ENCODE measurements at regions not wholly inside any gene's neighbourhood (a gene's known extent, or its start where the extent isn't known, plus 50 kb on each side); places are given as distances from the start of the nearest gene placed in this dataset.

DNA sequence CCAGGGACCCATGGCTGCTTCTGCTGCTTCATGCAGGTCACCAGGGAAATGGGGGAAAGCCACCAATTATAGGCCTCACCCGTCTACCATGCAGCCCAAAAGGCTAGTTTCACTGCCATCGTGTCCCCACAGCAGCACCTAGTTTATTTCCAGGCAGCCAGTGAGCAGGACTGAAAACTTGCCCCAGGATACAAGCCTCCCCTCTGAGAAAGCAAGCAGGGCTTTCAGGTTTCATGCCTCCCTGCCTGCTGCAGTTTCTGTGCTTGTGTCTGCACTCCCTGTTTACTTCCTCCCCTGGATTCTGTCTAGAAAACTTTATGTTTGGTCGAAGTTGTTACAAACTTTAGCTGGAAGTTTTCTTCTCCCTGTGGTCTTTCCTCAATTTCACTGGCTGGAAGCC lies 319.1 kb downstream of the ANXA1 start:
- DNase-seq (ENCODE audit: low read depth), result no peak
- Histone ChIP-seq H3K4me3 (ENCODE audit: low read depth, low read length) (no peak overlapping the region), H3K27me3 (ENCODE audit: control insufficient read depth, insufficient read depth, low read length) (no peaks in the 10 kb centered on the region), H3K36me3 (ENCODE audit: control insufficient read depth, insufficient read depth, low read length) (no peaks in the 10 kb centered on the region)
- TF ChIP-seq, protein P1, sequence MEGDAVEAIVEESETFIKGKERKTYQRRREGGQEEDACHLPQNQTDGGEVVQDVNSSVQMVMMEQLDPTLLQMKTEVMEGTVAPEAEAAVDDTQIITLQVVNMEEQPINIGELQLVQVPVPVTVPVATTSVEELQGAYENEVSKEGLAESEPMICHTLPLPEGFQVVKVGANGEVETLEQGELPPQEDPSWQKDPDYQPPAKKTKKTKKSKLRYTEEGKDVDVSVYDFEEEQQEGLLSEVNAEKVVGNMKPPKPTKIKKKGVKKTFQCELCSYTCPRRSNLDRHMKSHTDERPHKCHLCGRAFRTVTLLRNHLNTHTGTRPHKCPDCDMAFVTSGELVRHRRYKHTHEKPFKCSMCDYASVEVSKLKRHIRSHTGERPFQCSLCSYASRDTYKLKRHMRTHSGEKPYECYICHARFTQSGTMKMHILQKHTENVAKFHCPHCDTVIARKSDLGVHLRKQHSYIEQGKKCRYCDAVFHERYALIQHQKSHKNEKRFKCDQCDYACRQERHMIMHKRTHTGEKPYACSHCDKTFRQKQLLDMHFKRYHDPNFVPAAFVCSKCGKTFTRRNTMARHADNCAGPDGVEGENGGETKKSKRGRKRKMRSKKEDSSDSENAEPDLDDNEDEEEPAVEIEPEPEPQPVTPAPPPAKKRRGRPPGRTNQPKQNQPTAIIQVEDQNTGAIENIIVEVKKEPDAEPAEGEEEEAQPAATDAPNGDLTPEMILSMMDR (IDR thresholded peaks at IDR 0.05; ENCODE audit: insufficient read depth, low read length, poor library complexity, severe bottlenecking), result no peak

DNA sequence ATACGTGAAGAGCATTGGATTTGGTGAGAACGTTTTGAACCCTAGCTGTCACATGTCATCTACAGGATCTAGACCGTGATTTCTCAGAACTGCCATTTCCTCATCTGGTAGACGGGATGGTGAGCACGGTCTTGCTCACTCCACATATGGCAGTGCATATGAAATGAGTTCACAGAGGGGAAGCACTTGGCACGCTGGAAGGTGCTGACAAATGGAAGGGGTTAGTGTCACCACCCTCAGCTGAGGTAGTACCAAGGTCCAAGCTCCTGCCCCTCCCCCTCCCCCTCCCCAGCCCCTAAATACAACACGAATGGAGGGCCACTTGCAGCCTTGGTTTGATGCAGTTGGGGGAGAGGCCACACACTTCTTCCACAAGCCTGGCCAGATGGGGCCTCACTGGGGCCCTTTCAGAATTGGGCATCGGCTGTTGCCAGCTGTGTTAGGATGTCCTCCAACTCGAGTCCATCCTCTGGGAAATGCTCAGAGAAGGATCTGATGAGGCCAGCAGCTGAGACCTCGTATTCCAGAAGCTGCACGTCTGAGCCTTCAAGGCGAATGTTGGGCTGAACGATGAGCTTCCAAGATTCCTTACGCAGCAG lies 322.4 kb downstream of the ANXA1 start:
- H3K36me3 ChIP-seq (ENCODE audit: control insufficient read depth, insufficient read depth, low read length), result no peaks in the 10 kb centered on the region
- TF ChIP-seq, protein P1 (IDR thresholded peaks at IDR 0.05; ENCODE audit: insufficient read depth, low read length, poor library complexity, severe bottlenecking), result no peak
- no peaks in the 10 kb centered on the region for H3K27me3 ChIP-seq (ENCODE audit: control insufficient read depth, insufficient read depth, low read length)
- no peak overlapping the region for H3K4me3 ChIP-seq (ENCODE audit: low read depth, low read length)
- no peak for DNase-seq (ENCODE audit: low read depth)

DNA sequence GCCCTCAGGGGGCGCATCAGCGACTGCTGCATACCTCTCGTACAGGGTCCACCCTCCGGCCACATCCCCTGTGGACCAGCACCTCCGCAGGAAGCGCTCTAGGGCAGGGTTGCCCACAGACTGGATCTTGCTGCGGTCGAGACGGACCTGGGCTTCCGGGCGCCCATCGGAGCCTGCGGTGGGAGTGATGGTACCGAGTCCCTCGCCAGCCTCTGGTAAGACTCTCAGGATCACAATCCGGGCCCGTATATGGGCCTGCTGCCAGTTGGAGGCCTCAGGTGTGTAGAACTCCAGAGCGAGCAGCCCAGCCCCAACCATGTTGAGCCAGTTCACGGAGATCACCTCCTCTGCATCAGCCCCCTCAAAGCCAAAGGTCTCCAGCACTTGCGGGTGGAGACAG lies 323.0 kb downstream of the ANXA1 start:
- Histone ChIP-seq H3K27me3 (ENCODE audit: control insufficient read depth, insufficient read depth, low read length) (no peaks in the 10 kb centered on the region), H3K36me3 (ENCODE audit: control insufficient read depth, insufficient read depth, low read length) (no peaks in the 10 kb centered on the region), H3K4me3 (ENCODE audit: low read depth, low read length) (no peak overlapping the region)
- TF ChIP-seq, protein P1 (IDR thresholded peaks at IDR 0.05; ENCODE audit: insufficient read depth, low read length, poor library complexity, severe bottlenecking), result no peak
- DNase-seq (ENCODE audit: low read depth), result no peak

DNA sequence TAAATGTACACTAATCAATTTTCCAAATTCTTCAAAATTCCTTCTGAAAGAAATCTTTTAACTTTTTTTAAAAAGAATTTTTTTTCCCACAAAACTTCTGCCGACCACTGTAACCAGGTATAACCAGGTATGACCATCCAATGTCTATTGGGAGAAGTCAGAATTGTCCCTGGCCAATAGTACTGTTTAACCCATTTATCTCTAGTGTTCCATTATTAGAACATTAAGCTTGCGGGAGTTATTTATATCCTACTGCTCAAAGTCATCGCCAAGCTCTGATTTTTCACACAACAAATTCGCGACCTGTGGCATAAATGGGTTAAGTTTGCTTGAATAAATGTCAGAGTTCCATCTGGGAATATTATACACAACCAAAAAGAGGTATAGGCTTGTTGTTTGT lies 343.2 kb downstream of the ANXA1 start:
- no peaks in the 10 kb centered on the region for H3K27me3 ChIP-seq (ENCODE audit: control insufficient read depth, insufficient read depth, low read length)
- H3K36me3 ChIP-seq (ENCODE audit: control insufficient read depth, insufficient read depth, low read length), result no peaks in the 10 kb centered on the region
- TF ChIP-seq, protein P1 (IDR thresholded peaks at IDR 0.05; ENCODE audit: insufficient read depth, low read length, poor library complexity, severe bottlenecking), result no peak
- no peak overlapping the region for H3K4me3 ChIP-seq (ENCODE audit: low read depth, low read length)
- no peak for DNase-seq (ENCODE audit: low read depth)

DNA sequence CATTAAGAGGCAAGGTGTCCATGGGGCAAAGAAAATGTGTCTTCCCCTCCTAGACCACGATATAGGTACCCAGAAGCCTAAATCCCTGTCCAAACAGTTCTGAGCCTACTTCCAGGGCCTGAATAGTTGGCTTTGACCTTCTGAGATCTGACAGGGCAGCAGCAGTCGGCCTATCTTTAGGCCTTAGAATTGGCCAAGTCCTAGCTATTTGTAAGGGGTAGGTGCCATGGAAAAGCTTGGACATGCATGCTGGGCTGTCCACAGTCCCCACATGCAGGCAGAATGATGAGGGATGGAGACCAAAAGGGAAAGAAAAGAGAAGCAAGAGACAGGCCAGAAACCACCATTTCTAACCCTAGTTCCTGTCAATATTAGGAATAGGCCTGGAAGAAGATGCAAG lies 346.1 kb downstream of the ANXA1 start:
- H3K36me3 ChIP-seq (ENCODE audit: control insufficient read depth, insufficient read depth, low read length), result no peaks in the 10 kb centered on the region
- H3K27me3 ChIP-seq (ENCODE audit: control insufficient read depth, insufficient read depth, low read length), result no peaks in the 10 kb centered on the region
- H3K4me3 ChIP-seq (ENCODE audit: low read depth, low read length), result no peak overlapping the region
- DNase-seq (ENCODE audit: low read depth), result no peak
- TF ChIP-seq, protein P1 (IDR thresholded peaks at IDR 0.05; ENCODE audit: insufficient read depth, low read length, poor library complexity, severe bottlenecking), result no peak

DNA sequence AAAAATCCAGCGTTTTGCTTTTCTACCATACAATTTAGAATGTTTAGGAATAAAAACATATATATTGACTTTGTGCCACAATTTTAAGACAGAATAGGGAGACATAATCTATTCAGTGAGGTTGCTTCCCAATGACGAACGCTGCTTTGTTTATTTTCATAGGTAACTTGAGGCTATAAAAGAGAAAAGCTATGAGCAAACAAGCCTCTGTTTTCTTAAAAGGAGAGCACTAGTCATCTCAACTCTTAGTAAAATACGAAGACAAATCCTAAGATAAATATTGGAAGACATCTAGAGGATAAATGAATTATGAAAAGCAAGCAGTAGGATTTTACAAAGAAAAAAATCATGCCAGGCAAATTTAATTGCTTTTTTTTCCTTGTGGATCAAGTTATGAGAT lies 363.6 kb downstream of the ANXA1 start:
- no peak for DNase-seq (ENCODE audit: low read depth)
- Histone ChIP-seq H3K4me3 (ENCODE audit: low read depth, low read length) (no peak overlapping the region), H3K36me3 (ENCODE audit: control insufficient read depth, insufficient read depth, low read length) (no peaks in the 10 kb centered on the region), H3K27me3 (ENCODE audit: control insufficient read depth, insufficient read depth, low read length) (no peaks in the 10 kb centered on the region)
- TF ChIP-seq, protein P1 (IDR thresholded peaks at IDR 0.05; ENCODE audit: insufficient read depth, low read length, poor library complexity, severe bottlenecking), result no peak

All from kidney epithelial cell (primary cell).